Heart left ventricle (tissue), 16 donors: ENCODE measurements at regions not wholly inside any gene's neighbourhood (a gene's known extent, or its start where the extent isn't known, plus 50 kb on each side); places are given as distances from the start of the nearest gene placed in this dataset.

Source experiments
- ATAC-seq, 4 donors: fragments of 200-7000 bp; cut with Tn5 transposase; one replicate each; pipeline ENCODE4 v1.9.1; 2020 to 2022; ENCODE audit warnings: moderate library complexity in 4 of 4, mild to moderate bottlenecking in 3 of 4, moderate number of reproducible peaks in 1 of 4
- DNase-seq, 5 donors: peaks; one replicate each; pipeline ENCODE4 v3.0.0-alpha.2; 2020
- H3K27ac ChIP-seq, 12 donors: fragments of 200-600 bp; sonication (generic) in 4 of 12; one replicate each; pipeline versions ENCODE4 v1.5.0 to v1.8.0; 2016 to 2022; ENCODE audit warnings: mild to moderate bottlenecking in 2 of 12
- H3K27me3 ChIP-seq, 9 donors: fragments of 200-600 bp; sonication (generic) in 2 of 9; one replicate each; pipeline versions ENCODE4 v1.5.1 to v1.8.0; 2016 to 2022; ENCODE audit warnings: mild to moderate bottlenecking in 3 of 9
- H3K36me3 ChIP-seq, 9 donors: fragments of 200-600 bp; sonication (generic) in 2 of 9; one replicate each; pipeline versions ENCODE4 v1.5.0 to v1.8.0; 2018 to 2022; ENCODE audit warnings: mild to moderate bottlenecking in 2 of 9
- H3K4me1 ChIP-seq, 12 donors: fragments of 200-600 bp; sonication (generic) in 4 of 12; one replicate each; pipeline versions ENCODE4 v1.5.0 to v1.8.0; 2016 to 2022; ENCODE audit warnings: mild to moderate bottlenecking in 3 of 12
- H3K4me3 ChIP-seq, 12 donors: fragments of 200-600 bp; sonication (generic) in 4 of 12; one replicate each; pipeline versions ENCODE4 v1.5.0 to v1.8.0; 2017 to 2022; ENCODE audit warnings: mild to moderate bottlenecking in 9 of 12, moderate library complexity in 4 of 12
- H3K9me3 ChIP-seq, 12 donors: fragments of 200-600 bp; sonication (generic) in 4 of 12; one replicate each; pipeline versions ENCODE4 v1.5.0 to v1.8.0; 2016 to 2022; ENCODE audit warnings: mild to moderate bottlenecking in 1 of 12
- CTCF ChIP-seq, 12 donors: fragments of 200-600 bp; sonication (generic) in 4 of 12; IDR thresholded peaks; one replicate each; pipeline versions ENCODE4 v1.5.0 to v1.8.0; 2018 to 2022; ENCODE audit warnings: antibody characterized with exemption in 12 of 12, mild to moderate bottlenecking in 5 of 12
- POLR2A ChIP-seq, 2 donors: fragments of 450-650 bp; IDR thresholded peaks; one replicate each; pipeline ENCODE4 v1.6.1; 2017; ENCODE audit warnings: antibody characterized with exemption in 2 of 2, mild to moderate bottlenecking in 2 of 2, moderate library complexity in 2 of 2
- WGBS, 4 donors: extraction: QIAGEN DNeasy Blood & Tissue Kit in 2 of 4; methylation state at CpG; one replicate each; pipeline versions ENCODE4 v1.1.5 to v1.1.7; 2013 to 2018; 5-methylcytosine and 5-hydroxymethylcytosine counted together
- intact Hi-C, 10 donors: fragments of 100-400 bp; cut with DNase I; formaldehyde crosslinking; loops; one replicate each; pipeline versions ENCODE4 v1.11.1 to v1.14.2; 2022
- donor health status: ischemic (EF 13 %, LVEDD 7.1; RV severe dilation, severe dysfunction).
- donor health status: healthy with polysubstance abuse.
- donor health status: DM: no; HTN: yes; CAD: no.
- donor health status: DM: no; HTN: no; CAD: no.
- donor health status: ischemic (EF 25% LVEDD 6.9; RV normal size, moderate dysfunction).
- donor health status: ischemic (EF 25% LVEDD 5.7; RV mildly dilated, moderate dysfunction).
- donor health status: healthy.
- donor health status: DM: yes; HTN: yes; CAD: no.
- donor health status: ischemic (EF 35%, LVEDD 5.7; RV mildly dilated, moderate dysfunction).
- donor health status: nonischemic (EF 11% LVEDD 7.7; RV severe dilation, severe dysfunction).
- donor health status: DM: yes; HTN: yes; CAD: no.
- donor health status: PGD.
- donor health status: ischemic (EF 29% LVEDD 5.4; RV normal size, mild dysfunction).
- donor health status: nonischemic (EF 23%, LVEDD 6.1; RV moderate dilation, normal function).

GRCh38 chr2:146944601-146945000 lies 900.2 kb upstream of the ACVR2A start:
- H3K4me1 ChIP-seq: peaks cover 0 to 4% (median 0%) of the 10 kb centered on the region in 12 donors
- no peak overlapping the region for H3K4me3 ChIP-seq
- no peaks in the 10 kb centered on the region for H3K9me3 ChIP-seq
- no peaks in the 10 kb centered on the region for H3K36me3 ChIP-seq
- no peak for TF ChIP-seq POLR2A (IDR thresholded peaks at IDR 0.05)
- TF ChIP-seq CTCF (IDR thresholded peaks at IDR 0.05): no peak
- DNase-seq (no peak), ATAC-seq (no peak)
- intact Hi-C loops: no loop called here
- H3K27me3 ChIP-seq: no peaks in the 10 kb centered on the region
- WGBS, 4 donors: 64 to 78% (median 68%) methylated on average over 4 of the region's 4 CpGs
- H3K27ac ChIP-seq: no peak overlapping the region

GRCh38 chr2:146939991-146940685 lies 904.7 kb upstream of the ACVR2A start:
- Histone ChIP-seq H3K4me1 (peaks cover 0 to 4% (median 0%) of the 10 kb centered on the region in 12 donors), H3K27me3 (no peaks in the 10 kb centered on the region), H3K9me3 (peaks cover 0 to 7% (median 0%) of the 10 kb centered on the region in 12 donors), H3K27ac (no peak overlapping the region), H3K4me3 (peak overlapping the region in 1 of 12 donors; percentile 24), H3K36me3 (no peaks in the 10 kb centered on the region)
- TF ChIP-seq CTCF (IDR thresholded peaks at IDR 0.05): no peak
- intact Hi-C loops: no loop called here
- DNase-seq: no peak
- no peak for ATAC-seq
- WGBS, 4 donors: 29 to 42% (median 36%) methylated on average over 5 of the region's 5 CpGs

GRCh38 chr2:146934921-146935320 lies 909.9 kb upstream of the ACVR2A start:
- DNase-seq (no peak), ATAC-seq (no peak)
- TF ChIP-seq POLR2A (IDR thresholded peaks at IDR 0.05): no peak
- TF ChIP-seq CTCF (IDR thresholded peaks at IDR 0.05): no peak
- Histone ChIP-seq H3K27ac (no peak overlapping the region), H3K4me1 (no peaks in the 10 kb centered on the region), H3K27me3 (no peaks in the 10 kb centered on the region), H3K36me3 (no peaks in the 10 kb centered on the region), H3K9me3 (peaks cover 0 to 35% (median 12%) of the 10 kb centered on the region in 12 donors), H3K4me3 (no peak overlapping the region)
- 62 to 78% (median 67%) methylated on average over 1 of the region's 1 CpG for WGBS, 4 donors
- intact Hi-C loops: no loop called here

- Histone ChIP-seq H3K36me3 (no peaks in the 10 kb centered on the region), H3K4me1 (no peaks in the 10 kb centered on the region), H3K9me3 (peaks cover 0 to 34% (median 12%) of the 10 kb centered on the region in 12 donors), H3K27ac (no peak overlapping the region), H3K27me3 (no peaks in the 10 kb centered on the region), H3K4me3 (no peak overlapping the region)
- WGBS, 4 donors: 58 to 65% (median 61%) methylated on average over 5 of the region's 5 CpGs
- no peak for TF ChIP-seq POLR2A (IDR thresholded peaks at IDR 0.05)
- TF ChIP-seq CTCF (IDR thresholded peaks at IDR 0.05): no peak
- DNase-seq (no peak), ATAC-seq (no peak)
- intact Hi-C loops: no loop called here
Observed at GRCh38 chr2:146931109-146931508, 913.7 kb upstream of the ACVR2A start.
